Astrocyte (in vitro differentiated cells and primary cell): ENCODE measurements at regions not wholly inside any gene's neighbourhood (a gene's known extent, or its start where the extent isn't known, plus 50 kb on each side); places are given as distances from the start of the nearest gene placed in this dataset.
"Not testable (repeated sequence)": the region's sequence is repeated elsewhere in the genome, so short reads cannot be mapped to it uniquely, and the experiment has no call there.

Experiments
- CTCF ChIP-seq: IDR thresholded peaks from 2 replicates; pipeline ENCODE4 v1.5.1; 2011; ENCODE audit warnings: low read depth, mild to moderate bottlenecking, inconsistent platforms, low read length, moderate library complexity; ENCODE audit not compliant: insufficient read depth
- EZH2 ChIP-seq: IDR thresholded peaks from 2 replicates; pipeline ENCODE4 v1.6.1; 2012; ENCODE audit warnings: mild to moderate bottlenecking, low read length, inconsistent platforms; ENCODE audit not compliant: insufficient read depth

- not testable (repeated sequence) for TF ChIP-seq CTCF, EZH2
Measured at GRCh38 chr11:86732739-86733138, 60.3 kb upstream of the ME3 start.
